DND-41 (cell line): ENCODE measurements at regions not wholly inside any gene's neighbourhood (a gene's known extent, or its start where the extent isn't known, plus 50 kb on each side); places are given as distances from the start of the nearest gene placed in this dataset.

ENCODE experiments used
- ATAC-seq: fragments of 200-7000 bp; cut with Tn5 transposase; 3 replicates; pipeline ENCODE4 v1.9.1; 2021; ENCODE audit warnings: low read depth; ENCODE audit not compliant: insufficient read depth
- DNase-seq: peaks from one replicate; pipeline ENCODE4 v3.0.0-alpha.2; 2020
- H2AFZ ChIP-seq: 2 replicates; pipeline ENCODE4 v1.6.0; 2012; ENCODE audit warnings: low read depth, low read length
- H3K27ac ChIP-seq: 2 replicates; pipeline ENCODE4 v1.5.1; 2012; ENCODE audit warnings: low read length, inconsistent platforms
- H3K27me3 ChIP-seq: fragments of 200-600 bp; sonication (generic); 2 replicates; pipeline ENCODE4 v1.6.0; 2012; ENCODE audit warnings: low read length, mild to moderate bottlenecking, inconsistent platforms; ENCODE audit not compliant: insufficient read depth, poor library complexity
- H3K36me3 ChIP-seq: 2 replicates; pipeline ENCODE4 v1.5.1; 2012; ENCODE audit warnings: low read length, inconsistent platforms; ENCODE audit not compliant: insufficient read depth
- H3K4me1 ChIP-seq: 2 replicates; pipeline ENCODE4 v1.5.1; 2012; ENCODE audit warnings: mild to moderate bottlenecking, low read length; ENCODE audit not compliant: insufficient read depth
- H3K4me2 ChIP-seq: 2 replicates; pipeline ENCODE4 v1.6.0; 2012; ENCODE audit warnings: mild to moderate bottlenecking, moderate library complexity, low read length, inconsistent platforms; ENCODE audit not compliant: insufficient read depth
- H3K4me3 ChIP-seq, 2 experiments: fragments of 200-600 bp in 1 of 2; shearing (Covaris generic) in 1 of 2; 2 replicates each; pipeline ENCODE4 v1.5.1; 2012 to 2016; ENCODE audit warnings: inconsistent platforms in 2 of 2, low read length in 2 of 2, mild to moderate bottlenecking in 2 of 2, low read depth in 1 of 2, moderate library complexity in 1 of 2
- H3K79me2 ChIP-seq: 2 replicates; pipeline ENCODE4 v1.6.0; 2012; ENCODE audit warnings: low read length, inconsistent platforms; ENCODE audit not compliant: insufficient read depth
- H3K9ac ChIP-seq: 2 replicates; pipeline ENCODE4 v1.6.0; 2012; ENCODE audit warnings: low read depth, mild to moderate bottlenecking, inconsistent platforms, low read length, moderate library complexity
- H3K9me3 ChIP-seq: 2 replicates; pipeline ENCODE4 v1.5.1; 2012; ENCODE audit warnings: low read length, moderate library complexity, mild to moderate bottlenecking, inconsistent platforms; ENCODE audit not compliant: insufficient read depth, severe bottlenecking
- H4K20me1 ChIP-seq: 2 replicates; pipeline ENCODE4 v1.6.0; 2012; ENCODE audit warnings: low read length; ENCODE audit not compliant: insufficient read depth
- EZH2 ChIP-seq: IDR thresholded peaks from 3 replicates; pipeline ENCODE4 v1.6.1; 2012; ENCODE audit warnings: borderline replicate concordance, low read depth, mild to moderate bottlenecking, moderate library complexity, low read length, inconsistent platforms; ENCODE audit not compliant: severe bottlenecking
- TF ChIP-seq, protein P1 (sequence below): IDR thresholded peaks from 2 replicates; pipeline ENCODE4 v1.5.1; 2012; ENCODE audit warnings: borderline replicate concordance, low read length, moderate library complexity, mild to moderate bottlenecking; ENCODE audit not compliant: poor library complexity, severe bottlenecking; ENCODE audit errors: extremely low read depth

DNA sequence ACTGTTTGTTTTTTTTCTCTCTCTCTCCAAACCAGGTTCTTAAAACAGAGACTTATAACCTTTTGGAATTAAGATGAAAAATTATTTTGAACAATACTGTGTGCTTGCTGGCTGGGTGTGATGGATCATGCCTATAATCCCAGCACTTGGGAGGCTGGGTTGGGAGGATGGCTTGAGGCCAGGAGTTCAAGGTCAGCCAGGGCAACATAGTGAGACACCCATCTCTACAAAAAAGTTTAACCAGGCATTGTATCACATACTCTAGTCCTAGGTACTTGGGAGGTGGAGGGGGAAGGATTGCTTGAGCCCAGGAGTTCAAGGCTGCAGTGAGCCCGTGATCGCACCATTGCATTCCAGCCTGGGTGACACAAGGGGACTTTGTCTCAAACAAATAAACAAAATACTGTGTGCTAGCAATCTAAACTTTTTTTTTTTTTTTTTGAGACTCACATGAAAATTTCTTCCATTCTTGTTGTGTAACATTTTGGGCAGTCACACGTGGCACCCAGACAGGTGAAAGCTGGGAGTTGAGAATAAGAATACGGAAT lies 379.6 kb downstream of the ETNK1 start:
- ATAC-seq (no peak), DNase-seq (no peak)
- Histone ChIP-seq H4K20me1 (no peaks in the 10 kb centered on the region), H2AFZ (no peak overlapping the region), H3K4me2 (no peak overlapping the region), H3K27me3 (peaks cover 2% of the 10 kb centered on the region), H3K4me3 (no peak overlapping the region), H3K27ac (no peak overlapping the region), H3K9ac (no peak overlapping the region), H3K9me3 (no peaks in the 10 kb centered on the region), H3K79me2 (no peaks in the 10 kb centered on the region), H3K4me1 (no peaks in the 10 kb centered on the region), H3K36me3 (no peaks in the 10 kb centered on the region)
- TF ChIP-seq EZH2: no peak
- TF ChIP-seq, protein P1, sequence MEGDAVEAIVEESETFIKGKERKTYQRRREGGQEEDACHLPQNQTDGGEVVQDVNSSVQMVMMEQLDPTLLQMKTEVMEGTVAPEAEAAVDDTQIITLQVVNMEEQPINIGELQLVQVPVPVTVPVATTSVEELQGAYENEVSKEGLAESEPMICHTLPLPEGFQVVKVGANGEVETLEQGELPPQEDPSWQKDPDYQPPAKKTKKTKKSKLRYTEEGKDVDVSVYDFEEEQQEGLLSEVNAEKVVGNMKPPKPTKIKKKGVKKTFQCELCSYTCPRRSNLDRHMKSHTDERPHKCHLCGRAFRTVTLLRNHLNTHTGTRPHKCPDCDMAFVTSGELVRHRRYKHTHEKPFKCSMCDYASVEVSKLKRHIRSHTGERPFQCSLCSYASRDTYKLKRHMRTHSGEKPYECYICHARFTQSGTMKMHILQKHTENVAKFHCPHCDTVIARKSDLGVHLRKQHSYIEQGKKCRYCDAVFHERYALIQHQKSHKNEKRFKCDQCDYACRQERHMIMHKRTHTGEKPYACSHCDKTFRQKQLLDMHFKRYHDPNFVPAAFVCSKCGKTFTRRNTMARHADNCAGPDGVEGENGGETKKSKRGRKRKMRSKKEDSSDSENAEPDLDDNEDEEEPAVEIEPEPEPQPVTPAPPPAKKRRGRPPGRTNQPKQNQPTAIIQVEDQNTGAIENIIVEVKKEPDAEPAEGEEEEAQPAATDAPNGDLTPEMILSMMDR: no peak

DNA sequence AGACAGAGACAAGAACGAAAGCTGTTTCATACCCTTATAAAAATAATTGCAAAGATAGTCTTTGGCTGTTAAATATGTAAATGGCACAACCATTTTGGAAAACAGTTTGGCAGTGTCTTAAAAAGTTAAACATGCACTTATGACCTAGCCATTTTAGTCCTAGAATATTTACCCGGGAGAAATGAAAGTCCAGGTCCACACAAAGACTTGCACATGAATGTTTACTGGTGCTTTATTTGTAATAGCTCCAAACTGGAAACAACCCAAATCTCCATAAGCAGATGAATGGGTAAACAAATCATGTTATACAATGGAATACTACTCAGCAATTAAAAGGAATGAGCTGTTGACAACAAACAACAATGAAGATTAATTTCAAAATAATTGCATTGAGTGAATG lies 380.4 kb downstream of the ETNK1 start:
- Histone ChIP-seq H3K79me2 (no peaks in the 10 kb centered on the region), H3K27me3 (peaks cover 2% of the 10 kb centered on the region), H4K20me1 (no peaks in the 10 kb centered on the region), H3K4me3 (no peak overlapping the region), H3K27ac (no peak overlapping the region), H3K4me2 (no peak overlapping the region), H3K9ac (no peak overlapping the region), H3K36me3 (no peaks in the 10 kb centered on the region), H2AFZ (no peak overlapping the region), H3K9me3 (no peaks in the 10 kb centered on the region), H3K4me1 (no peaks in the 10 kb centered on the region)
- ATAC-seq (no peak), DNase-seq (no peak)
- TF ChIP-seq, protein P1: no peak
- no peak for TF ChIP-seq EZH2

DNA sequence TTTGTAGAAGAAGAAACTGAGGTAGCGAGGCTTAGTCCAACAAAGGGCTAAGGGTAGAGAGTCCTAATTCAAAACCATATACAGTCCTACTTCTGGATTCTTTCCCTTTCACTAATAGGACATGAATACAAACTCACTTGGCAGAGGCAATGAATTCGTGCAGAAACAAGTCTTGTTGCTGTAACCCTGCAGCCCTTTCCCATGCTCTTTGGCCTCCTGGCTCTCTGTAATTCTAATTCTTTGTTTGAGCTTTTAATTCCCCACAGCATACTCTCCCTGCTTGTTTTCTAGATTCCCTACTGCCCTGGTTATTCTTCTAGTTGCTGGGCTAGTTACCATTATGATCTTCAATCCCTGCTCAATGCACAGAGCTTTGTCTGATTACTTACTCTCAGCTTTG lies 381.4 kb downstream of the ETNK1 start:
- no peak for DNase-seq
- Histone ChIP-seq H4K20me1 (no peaks in the 10 kb centered on the region), H3K9me3 (no peaks in the 10 kb centered on the region), H3K27ac (no peak overlapping the region), H3K4me1 (no peaks in the 10 kb centered on the region), H3K27me3 (peaks cover 2% of the 10 kb centered on the region), H3K9ac (no peak overlapping the region), H2AFZ (no peak overlapping the region), H3K4me3 (no peak overlapping the region), H3K79me2 (no peaks in the 10 kb centered on the region), H3K4me2 (no peak overlapping the region), H3K36me3 (no peaks in the 10 kb centered on the region)
- ATAC-seq: no peak
- TF ChIP-seq, protein P1: no peak
- no peak for TF ChIP-seq EZH2

DNA sequence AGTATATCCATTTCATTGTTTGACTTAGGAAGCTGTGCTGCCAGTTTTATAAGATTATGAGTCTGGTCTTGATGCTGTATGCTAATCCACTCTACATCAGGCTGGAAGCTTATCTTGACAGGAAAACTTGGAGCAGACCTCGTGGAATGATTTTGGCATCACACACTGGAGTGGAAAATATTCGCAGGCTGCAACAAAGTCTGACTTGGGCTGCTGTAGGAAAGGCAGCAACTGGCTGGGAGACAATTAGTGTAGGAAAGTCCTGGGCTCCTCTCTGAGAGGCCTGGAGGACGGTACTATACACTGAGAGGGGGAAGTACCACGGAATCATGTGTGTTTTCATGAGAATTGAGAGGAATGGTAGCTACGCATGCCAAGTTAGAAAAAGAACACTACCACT lies 383.7 kb downstream of the ETNK1 start:
- Histone ChIP-seq H3K9ac (no peak overlapping the region), H3K27ac (no peak overlapping the region), H3K36me3 (no peaks in the 10 kb centered on the region), H3K4me1 (no peaks in the 10 kb centered on the region), H3K4me3 (no peak overlapping the region), H3K79me2 (no peaks in the 10 kb centered on the region), H2AFZ (no peak overlapping the region), H4K20me1 (no peaks in the 10 kb centered on the region), H3K9me3 (no peaks in the 10 kb centered on the region), H3K27me3 (no peaks in the 10 kb centered on the region), H3K4me2 (no peak overlapping the region)
- TF ChIP-seq, protein P1: no peak
- no peak for TF ChIP-seq EZH2
- DNase-seq (no peak), ATAC-seq (no peak)
